GM18507 (cell line): ENCODE measurements at regions not wholly inside any gene's neighbourhood (a gene's known extent, or its start where the extent isn't known, plus 50 kb on each side); places are given as distances from the start of the nearest gene placed in this dataset.
"Not testable (repeated sequence)": the region's sequence is repeated elsewhere in the genome, so short reads cannot be mapped to it uniquely, and the experiment has no call there.

Experiments used
- DNase-seq: peaks from one replicate; pipeline ENCODE4 v3.0.0; 2011; ENCODE audit warnings: low read depth; ENCODE audit not compliant: insufficient read length; ENCODE audit errors: extremely low spot score
- FAIRE-seq: peaks from 2 replicates; lab custom pipeline; 2011; peaks lifted over from hg19 to GRCh38; lab: Jason Lieb, UNC

- not testable (repeated sequence) for FAIRE-seq, DNase-seq
These were observed 73.6 kb upstream of the SIRPG start for GRCh38 chr20:1730981-1731711.

- not testable (repeated sequence) for FAIRE-seq, DNase-seq
These were observed 69.7 kb upstream of the SIRPG start for GRCh38 chr20:1727303-1727702.

DNA sequence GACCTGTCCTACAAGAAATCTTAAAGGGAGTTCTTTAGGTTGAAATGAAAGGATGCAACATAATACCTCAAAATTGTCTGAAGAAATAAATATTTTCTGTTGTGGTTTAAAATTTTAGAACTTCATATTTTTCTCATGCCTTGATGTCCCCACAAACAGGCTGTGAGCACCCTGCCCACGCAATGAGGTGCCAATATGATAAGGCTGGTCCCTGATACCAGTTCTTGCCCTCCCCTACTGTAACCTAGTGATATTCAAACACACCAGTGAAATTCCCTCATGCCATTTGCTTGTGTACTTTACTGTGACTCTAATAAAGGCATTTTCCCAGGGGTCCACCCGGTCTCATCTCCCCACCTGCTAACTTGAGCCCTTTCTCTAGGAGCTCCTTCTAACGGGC is 67.3 kb upstream of the SIRPG start:
- DNase-seq (no peak), FAIRE-seq (no peak)

GRCh38 chr20:1722513-1723050 is 65.0 kb upstream of the SIRPG start:
- DNase-seq: no peak
- FAIRE-seq: peak; percentile 26

DNA sequence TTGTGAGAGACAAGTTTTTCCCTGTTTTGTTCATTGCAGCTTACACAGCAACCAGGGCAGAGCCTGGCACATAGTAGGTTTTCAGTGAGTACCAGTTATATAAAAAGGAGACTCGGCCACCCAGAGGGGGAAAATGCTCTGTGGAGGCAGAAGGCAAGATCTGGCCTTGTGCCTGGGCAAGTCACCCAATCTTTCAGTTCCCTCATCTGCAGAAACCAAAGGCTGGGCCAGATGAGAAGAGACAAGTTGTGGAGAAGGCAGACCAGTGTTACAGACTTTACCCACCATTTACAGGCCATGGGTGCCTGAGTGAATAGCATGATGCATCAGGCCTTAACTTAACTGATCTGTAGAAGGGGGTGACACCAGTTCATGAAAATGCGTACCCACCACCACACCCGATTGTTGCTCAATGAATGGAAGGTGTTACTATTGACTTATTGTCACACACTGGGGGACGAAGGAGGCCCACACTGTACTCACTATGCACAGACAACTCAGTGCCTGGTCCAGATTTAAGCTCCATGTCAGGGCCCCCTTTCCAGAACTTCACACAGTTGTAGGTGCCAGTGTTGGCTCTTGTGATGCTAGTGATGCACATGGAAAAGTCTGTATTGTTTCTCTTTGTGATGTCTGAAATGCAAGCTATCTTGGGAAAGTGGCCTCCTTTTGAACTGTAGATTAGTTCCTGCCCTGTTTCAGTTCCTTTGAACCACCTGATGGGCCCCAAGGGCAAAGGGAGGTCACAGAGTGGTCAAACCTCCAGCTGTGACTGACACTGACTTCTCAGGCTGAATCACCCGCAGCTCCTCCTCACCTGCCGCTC is 64.3 kb upstream of the SIRPG start:
- DNase-seq (no peak), FAIRE-seq (peak; percentile 87)

DNA sequence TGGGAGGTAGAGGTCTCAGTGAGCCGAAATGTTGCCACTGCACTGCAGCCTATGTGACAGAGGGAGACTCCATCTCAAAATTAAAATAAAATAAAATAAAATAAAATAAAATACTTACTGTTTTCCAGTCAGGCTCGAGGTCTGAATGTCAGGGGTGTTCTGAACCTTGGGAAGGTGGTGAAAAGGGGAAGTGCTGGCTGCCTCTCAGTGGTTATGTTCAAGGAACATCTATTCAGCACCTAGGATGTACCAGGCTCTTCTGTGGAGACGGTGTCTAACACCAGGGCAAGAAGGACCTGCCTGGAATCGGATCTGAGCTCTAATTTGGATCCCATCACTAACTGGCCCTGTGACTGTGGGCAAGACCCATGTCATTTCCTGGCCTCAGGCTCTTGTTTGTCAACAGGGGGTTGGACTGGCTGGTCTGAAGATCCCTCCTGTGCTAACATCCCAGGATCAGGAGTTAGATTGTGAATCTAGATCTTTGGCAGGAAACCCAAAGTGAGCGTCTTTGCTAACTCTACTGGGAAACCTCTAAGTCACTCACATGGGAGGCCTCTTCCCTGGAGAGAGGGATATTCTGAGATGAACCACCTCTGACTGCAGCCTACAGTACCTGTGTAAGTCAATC is 63.4 kb upstream of the SIRPG start:
- DNase-seq (no peak), FAIRE-seq (no peak)

GRCh38 chr20:1720226-1720625 is 62.6 kb upstream of the SIRPG start:
- no peak for DNase-seq
- FAIRE-seq: no peak

DNA sequence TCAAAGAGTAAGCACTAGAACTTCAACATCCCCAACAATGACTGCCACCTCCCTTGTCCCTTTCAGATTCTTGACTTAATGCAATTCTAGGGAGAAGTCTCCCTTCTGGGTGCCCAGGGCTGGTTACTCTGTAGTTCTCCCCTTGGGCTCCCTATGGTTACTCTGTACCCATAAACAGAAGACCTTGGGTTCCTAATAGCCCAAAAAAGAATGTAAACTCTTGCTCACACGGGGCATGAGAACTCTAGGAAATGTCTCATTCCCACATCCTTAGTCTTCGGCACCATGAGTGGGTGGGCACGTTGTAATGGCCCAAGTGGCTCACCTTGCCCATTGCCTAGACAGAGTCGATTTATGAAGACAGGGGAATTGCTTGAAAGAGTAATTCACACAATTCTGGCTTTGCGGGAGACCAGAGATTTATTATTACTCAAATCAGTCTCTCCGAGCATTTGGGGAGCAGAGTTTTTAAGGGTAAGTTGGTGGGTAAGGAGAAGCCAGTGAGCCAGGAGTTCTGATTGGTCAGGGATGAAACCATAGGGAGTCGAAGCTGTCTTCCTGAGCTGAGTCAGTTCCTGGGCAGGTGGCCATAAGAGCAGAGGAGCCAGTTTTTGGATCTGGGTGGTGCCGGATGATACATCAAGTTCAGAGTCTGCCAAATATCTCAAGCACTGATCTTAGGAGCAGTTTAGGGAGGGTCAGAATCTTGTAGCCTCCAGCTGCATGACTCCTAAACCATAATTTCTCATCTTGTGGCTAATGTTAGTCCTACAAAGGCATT is 61.2 kb upstream of the SIRPG start:
- no peak for DNase-seq
- no peak for FAIRE-seq

GRCh38 chr20:1712634-1713624 is 55.4 kb upstream of the SIRPG start:
- no peak for DNase-seq
- no peak for FAIRE-seq

DNA sequence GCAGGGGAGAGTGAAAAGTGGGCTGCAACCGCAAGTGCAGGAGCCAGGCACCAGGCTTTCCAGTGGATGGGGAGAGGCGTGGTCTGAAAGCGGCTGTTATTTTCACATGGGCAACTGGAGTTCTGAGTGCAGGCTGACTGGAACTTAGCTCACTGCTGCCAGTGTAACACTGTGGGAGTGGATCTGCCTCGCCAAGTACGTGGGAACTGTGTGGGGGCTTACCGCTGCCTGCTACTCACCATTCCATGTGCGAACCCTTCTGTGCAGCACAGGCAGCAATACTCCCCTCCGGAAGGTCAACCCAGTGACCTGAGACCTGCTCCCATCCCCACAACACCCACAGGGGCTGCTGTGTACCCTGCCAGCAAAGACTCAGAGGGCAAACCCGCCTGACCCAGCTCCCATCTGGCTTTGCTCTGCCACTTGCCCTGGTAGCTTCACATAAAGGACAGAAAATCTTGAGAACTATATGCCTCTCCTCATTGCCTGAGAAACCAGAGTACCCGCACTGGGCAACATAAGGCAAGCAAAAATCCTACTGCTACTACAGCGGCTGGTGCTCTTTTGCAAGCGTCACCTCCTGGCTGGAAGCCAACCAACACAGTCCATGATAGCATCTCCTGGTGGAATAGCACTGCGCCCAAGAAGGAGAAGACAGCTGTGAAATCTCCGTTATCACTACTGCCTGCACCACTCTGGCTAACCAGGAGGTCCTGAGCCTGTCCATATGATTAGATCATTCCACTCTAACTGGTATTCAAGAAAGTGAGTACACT is 54.4 kb upstream of the SIRPG start:
- no peak for DNase-seq
- no peak for FAIRE-seq

DNA sequence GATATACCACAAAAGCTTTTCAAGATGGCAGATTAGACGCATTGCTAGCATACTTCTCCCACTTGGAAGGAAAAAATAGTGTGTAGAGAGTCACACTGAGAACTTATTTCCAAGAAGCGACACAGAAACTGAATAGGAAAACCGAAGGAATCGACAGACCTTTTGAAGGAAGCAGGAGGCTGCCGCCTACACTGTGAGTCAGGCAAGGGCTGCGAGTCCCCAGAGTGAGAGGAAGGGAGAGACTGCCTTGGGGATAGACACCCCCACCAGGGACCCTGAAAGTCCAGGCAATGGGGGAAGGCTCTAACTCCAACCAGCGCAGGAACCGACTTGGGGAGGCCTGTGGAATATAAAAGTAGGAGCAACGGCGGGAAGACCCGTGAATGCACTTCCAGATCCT is 53.7 kb upstream of the SIRPG start:
- no peak for DNase-seq
- FAIRE-seq: no peak

DNA sequence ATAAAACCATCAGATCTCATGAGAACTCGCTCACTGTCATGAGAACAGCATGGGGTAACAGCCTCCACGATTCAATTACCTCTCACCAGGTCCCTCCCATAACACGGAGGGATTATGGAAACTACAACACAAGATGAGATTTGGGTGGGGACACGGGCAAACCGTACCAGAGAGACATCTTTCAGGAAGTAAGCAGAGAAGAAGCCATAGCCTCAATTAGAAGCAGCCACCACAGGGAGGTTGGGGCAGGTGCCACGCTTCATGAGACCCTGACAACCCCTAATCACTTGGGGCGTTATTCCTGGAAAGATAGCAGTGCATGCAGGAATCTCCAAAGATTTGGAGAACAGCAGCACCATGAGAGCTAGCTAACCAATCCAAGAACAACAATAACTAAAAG is 52.9 kb upstream of the SIRPG start:
- DNase-seq (no peak), FAIRE-seq (no peak)

- no peak for FAIRE-seq
- no peak for DNase-seq
These were observed 50.2 kb upstream of the SIRPG start for GRCh38 chr20:1707588-1708449.
